HG02571 (cell line): ENCODE measurements at regions not wholly inside any gene's neighbourhood (a gene's known extent, or its start where the extent isn't known, plus 50 kb on each side); places are given as distances from the start of the nearest gene placed in this dataset.

Experiments
- ATAC-seq: cut with Tn5 transposase; IDR thresholded peaks from one replicate; pipeline ENCODE4 v1.9.1; 2021; ENCODE audit warnings: mild to moderate bottlenecking, moderate library complexity; ENCODE audit not compliant: unreplicated experiment

DNA sequence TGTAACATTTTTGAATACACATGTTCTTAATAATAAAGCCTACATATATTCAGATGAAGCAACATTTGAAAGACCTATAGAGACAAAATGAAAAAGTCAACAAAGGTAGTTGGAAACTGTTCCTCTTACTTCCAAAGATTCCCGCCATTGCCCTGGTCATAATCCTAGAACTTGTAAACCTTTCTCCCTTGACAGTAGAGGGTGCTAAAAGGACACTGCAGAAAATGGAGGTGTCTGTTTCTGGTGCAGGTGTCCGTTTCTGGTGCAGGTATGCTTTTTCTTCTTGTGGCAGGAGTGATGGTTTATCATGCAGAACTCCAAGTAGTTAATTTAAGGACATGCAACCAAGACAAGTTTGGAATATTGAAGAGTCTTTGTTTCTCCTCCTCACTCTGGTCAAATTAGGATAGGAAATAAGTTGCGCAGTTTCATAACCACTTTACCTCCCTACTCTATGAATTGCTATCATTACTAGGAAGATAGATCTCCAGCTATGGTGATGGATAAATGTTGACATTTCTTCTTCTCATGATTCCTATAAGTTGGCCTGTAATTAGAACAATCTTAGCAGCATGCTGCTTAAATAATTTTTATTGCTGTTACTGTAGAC, 56.0 kb upstream of the FAM174A start:
- ATAC-seq: no peak

DNA sequence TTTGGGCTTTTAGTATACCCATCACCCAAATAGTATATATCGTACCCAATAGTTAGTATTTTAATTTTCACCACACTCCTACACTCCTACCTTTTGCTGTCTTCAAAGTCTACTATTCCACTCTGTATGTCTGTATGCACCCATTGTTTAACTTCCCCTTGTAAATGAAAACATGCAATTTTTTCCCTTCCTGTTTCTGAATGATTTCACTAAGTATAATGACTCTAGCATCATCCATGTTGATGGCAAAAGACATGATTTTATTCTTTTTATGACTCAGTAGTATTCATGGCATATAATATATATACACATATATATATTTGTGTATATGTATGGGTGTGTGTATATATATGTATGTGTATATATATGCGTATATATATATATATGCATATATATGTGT, 63.1 kb upstream of the FAM174A start:
- ATAC-seq: no peak

DNA sequence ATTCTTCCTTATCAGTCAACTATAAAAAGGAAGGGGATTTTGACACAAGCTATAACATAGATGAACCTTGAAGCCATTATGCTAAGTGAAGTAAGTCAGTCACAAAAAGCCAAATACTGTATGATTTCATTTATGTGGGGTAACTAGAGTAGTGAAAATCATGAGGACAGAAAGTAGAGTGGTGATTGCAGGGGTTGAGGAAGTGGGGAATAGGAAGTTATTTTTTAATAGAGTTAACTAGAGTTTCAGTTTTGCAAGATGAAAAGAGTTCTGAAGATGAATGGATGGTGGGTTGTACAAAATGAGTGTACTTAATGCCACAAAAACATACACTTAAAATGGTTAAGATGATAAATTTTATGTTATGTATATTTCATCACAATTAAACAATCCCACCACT, 65.4 kb upstream of the FAM174A start:
- ATAC-seq: peak; percentile 53

DNA sequence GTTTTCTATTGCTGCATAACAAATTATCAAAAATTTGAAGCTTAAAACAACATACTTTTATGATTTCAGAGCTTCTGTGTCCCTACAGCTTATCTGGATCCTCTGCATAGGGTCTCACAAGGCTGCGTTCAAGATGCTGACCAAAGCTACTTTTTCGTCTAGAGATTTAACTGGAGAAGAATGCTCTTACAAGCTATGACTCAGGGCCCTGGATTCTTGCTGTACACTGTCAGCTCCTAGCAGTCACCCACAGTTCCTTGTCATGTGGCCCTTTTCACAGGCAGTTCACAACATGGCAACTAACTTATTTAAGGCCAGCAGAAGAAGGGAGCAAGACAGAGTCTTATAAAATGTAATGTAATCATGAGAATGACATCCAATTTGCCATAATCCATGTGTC, 70.8 kb upstream of the FAM174A start:
- no peak for ATAC-seq

DNA sequence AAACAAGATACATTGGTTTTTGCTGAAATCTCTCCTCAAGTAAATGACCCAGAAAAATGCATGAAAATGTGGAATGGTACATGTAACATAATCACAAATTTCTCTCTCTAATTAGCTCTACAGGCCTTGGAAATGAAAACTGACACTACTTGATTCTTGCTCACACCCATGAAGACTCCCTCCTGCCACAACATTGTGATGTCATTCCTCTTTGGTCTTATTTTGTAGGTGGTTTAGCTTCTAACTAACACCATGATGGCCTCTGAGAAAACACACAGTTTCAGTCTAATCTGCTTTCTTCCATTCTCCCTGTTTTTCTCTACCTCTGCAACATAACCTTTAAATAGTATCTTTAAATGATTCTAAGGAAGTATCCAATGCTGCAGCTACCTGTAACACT, 78.6 kb upstream of the FAM174A start:
- ATAC-seq: no peak

DNA sequence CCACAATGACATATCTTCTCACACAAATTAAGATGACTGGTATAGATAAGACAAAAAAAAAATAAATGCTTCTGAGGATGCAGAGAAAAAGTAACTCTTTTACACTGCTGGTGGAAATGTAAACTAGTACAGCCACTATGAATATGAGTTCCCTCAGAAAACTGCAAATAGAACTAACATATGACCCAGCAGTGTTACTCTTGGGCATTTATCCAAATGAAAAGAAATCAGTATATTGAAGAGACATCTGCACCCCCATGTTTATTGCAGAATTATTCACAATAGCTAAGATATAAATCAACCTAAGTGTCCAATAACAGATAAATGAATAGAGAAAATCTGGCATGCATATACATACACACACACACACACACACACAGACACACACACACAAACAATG, 83.0 kb upstream of the FAM174A start:
- ATAC-seq: no peak

DNA sequence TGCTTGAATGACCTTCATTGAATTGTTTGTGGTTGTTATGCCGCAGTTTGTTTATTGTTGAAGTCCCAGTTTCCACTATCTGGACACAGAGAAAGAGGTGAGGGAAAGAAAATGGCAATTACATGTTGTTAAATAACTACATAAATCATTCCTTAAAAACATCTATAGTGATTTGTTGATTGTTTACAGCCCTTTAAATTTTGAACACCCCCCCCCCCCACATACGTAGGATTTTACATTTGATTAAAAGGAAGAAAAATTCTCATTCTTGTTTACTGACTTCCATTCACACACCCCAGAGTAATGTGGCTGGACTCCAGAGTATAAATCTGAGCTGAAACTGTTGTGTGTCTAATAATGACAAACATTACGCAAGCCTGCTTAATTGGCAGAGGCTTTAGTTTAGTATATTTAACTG, 87.1 kb upstream of the FAM174A start:
- ATAC-seq: no peak

DNA sequence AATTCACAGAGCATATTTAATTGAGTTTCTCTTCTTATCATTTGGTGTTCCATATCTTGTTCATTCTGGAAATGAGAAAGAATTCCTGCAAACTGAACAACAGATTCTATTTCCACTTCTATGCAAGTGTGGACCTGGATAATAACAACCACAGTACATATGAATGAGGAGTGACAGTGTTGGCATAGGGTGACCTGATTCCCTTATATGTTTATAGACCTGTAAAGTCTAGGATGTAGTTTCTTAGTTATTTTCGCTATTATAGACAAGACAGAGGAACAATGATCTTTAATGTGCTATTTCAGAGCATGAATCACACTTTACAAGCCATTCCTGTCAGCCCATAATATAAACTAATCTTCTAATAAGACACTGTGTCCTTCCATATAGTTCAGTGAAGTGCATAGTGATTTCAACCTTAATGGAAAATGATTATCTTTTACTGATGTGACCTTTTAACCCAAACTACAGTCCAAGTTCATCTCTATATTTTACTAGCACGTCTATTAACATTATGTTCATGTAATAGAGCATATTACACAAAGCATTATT, 88.2 kb upstream of the FAM174A start:
- ATAC-seq: no peak

DNA sequence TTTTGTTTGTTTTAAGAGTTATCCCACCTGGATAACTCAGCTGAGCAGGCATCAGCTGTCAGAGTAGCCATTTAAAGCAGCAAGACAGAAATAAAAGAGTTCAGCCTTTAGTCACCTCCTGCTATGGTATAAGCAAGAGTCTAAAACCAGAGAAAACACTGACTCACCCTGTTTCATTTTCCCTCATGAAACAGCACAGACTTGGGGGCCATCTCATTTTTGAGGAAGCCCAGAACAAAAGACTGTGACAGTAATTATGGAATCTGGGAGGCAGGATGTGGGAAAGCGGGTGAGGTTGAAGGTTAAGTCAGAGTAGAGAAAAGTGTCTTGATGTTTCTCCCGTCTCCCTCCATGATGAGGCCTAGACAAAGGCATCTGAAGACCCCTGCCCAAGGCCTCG, 90.2 kb upstream of the FAM174A start:
- no peak for ATAC-seq

DNA sequence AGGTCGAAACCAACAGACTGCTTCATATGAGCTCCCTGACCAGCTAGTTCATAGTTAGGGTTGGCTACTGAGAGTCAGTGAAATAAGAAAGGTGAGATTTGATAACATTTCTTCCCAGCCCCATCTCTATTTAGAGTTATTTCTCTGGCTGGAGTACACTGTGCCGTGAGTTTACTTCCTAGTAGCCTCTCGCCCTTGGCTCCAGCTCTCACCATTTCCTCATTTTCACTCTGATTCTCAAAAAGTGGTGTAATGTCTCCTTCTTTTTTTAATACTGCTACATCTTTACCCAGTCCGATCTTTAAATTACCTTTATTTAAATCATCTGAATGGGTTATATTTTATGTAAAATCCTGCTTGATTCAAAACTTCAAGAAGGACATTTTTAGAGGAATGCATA, 100.4 kb upstream of the FAM174A start:
- no peak for ATAC-seq

DNA sequence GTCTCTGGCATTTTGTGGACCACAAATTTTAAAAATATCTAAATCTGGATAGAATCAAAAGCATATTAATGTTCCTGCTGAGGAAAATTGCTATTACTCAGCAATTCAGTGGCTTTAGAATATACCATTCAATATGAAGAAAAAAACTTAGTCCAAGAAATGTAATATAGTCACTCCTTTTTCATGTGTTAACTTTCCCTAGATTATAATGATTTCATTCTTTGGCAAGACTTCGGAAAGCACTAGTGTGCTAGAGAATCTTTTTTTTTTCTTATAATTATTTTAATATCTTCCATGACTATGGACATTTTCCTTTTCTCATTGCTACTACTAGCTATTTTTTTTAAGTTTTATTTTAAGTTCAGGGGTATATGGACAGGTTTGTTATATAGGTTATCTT, 102.4 kb upstream of the FAM174A start:
- no peak for ATAC-seq

DNA sequence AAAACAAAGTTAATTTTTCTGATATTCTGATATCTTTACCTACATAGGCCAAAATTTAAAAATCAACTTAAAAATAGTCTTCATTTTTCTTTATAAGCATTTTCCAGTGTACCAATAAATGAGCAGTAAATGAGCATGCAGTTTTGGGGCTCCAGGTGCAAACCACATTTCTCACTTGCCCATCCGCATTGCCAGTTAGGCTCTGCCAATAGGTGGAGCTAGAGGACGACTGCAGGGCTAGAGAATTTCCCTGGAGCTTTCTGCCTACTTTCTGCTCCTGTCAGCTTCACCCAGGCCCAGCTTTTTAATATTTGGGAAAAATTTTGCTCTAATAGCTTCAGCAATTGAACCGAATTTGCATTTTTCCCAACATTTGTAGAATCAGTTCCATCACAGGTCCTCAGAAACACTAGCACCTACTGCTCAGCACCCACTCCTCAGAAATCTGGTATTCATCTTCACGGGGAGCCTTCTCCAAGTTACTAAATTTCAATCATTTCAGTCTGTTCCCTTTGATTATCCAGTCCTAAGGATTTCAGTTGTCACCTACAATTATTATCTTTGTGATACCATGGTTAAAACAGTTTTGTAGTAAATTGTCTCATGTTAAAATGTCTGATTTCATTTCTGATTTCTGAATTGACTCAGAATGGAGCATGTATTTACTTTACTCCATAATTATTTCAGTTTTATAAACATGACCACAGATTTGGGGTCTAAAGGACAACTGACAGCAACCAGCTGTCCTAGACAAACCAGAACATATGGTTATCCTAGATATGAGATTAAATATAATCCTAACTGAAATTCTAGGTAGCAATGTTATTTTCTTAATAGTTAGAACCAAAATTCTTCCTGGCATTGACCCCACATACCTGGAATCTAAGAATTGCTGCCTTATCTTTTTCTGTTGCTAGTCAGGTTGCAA, 104.6 kb upstream of the FAM174A start:
- ATAC-seq: peak; percentile 85

DNA sequence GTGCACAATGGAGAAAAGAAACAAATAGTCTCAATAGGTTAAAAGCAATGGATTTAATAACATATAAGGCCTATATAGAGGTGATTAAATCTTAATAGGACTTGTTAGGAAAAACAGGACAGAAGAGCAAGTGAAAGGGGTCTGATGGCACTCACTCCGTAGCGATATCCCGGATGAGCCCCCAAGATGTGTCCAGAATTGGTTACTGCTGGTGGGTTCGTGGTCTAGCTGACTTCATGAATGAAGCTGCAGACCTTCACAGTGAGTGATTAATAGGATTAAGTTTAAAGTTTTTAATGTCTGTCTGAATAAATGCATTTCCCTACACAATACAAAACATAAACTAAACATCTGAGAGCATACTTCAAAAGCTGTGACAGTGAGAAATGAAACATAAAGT, 110.4 kb upstream of the FAM174A start:
- ATAC-seq: no peak

DNA sequence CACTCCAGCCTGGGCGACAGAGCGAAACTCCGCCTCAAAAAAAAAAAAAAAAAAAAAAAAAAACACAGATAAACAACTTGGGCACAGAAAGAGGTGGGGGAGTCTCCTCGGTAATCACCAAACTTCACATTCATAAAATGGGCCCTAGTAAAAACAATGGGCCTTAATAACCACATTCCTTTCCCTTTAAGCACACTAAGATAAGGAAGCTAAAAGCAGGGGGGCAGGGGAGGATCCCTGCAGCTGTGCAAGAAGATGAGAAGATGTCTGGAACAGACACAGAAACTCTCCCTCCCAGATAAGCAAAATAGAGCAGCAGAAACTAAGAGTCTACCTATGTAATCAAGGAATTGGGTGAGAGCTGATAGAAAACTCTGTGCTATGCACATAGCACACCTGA, 111.2 kb upstream of the FAM174A start:
- ATAC-seq: no peak

DNA sequence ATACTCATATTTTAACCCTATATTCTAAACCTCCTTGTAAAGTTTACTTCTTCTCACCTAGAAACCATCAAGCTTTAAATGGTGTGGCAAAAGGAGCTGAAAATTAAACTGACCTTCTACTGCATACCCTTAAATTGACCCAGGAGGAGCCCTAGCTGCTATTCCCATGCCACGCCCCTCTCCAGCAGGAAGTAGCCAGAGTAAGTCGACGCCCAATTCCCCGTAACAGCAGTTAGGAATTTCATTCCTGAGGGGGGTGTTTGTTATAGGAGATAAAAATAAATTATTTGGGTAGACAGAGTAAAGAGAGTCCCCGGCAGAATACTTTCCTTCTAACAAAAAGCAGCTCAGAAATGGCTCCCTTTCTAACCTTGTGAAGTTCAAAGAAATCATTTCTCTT, 111.8 kb upstream of the FAM174A start:
- ATAC-seq: no peak

DNA sequence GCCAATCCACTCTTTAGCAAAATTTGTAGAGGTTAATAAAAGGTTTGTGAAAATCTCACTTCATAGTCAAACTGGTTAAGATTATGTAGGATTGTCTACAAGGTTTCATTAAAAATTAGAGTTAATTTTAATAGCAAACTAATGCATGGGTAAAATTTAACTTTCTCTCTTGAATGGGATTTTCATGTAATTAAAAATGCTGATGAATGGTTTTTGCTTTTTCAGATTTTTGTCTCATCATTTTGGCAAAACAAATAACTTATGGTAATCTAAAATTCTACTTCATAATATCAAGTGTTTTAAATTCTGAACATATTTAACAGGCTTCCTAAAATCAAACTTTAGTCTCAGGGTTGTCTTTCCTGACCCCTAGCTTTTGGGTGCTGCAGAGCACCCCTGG, 113.8 kb upstream of the FAM174A start:
- no peak for ATAC-seq

DNA sequence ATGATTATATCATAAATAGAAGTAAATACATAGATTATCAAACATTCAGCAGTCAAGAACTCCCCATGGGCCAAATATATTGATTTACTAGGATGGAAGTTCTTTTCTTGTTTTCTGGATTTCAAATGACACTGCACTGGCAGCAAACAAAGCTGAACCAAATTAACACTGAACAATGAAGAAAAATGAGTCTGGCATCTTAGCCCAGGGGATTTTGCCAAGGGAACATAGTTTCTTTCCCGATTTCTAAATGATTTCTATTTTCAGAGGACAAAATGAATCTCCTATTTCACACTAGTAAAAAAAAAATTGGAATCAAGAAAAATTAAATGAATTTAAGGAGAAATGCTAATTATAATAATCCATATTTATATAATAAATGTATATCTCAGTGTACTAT, 116.9 kb upstream of the FAM174A start:
- ATAC-seq: no peak

DNA sequence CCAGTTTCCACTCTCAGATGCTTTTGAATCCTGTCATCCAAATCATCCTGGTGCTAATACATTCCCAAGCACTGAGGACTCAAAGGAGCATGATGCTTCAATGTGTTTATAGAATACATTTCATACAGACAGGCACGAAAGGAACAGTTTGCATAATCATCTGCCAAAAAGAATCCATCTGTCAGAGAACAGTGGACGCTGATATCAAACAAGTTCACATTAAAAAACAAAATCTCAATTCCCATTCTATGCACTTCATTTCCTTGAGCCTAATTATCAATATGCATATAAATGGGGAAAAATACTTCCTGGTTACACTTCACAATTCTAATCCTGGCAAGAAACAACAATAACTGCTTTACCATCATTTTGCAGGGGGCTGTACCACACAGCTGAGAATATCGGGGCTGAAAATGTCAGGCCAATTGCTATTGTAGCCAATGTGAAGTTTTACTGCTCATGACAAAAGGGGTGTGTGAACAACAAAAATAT, 125.5 kb upstream of the FAM174A start:
- no peak for ATAC-seq

DNA sequence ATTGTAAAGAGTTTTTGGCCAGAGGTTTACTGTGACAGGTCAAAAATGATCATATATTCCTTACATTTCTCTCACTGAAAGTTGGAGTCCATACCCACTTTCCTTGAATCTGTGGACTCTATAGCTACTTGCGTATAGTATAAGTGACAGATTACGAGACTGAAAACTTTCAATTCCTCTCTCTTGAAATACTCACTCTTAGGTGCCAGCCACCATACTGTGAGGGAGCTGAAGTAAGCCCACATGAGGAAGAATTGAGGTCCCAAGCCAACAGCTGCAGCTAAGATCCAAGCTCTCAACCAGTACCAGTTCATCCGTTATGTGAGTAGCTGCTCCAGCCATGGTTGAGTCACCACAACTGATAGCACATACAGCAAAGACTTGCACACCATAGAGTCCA, 128.1 kb upstream of the FAM174A start:
- ATAC-seq: no peak

DNA sequence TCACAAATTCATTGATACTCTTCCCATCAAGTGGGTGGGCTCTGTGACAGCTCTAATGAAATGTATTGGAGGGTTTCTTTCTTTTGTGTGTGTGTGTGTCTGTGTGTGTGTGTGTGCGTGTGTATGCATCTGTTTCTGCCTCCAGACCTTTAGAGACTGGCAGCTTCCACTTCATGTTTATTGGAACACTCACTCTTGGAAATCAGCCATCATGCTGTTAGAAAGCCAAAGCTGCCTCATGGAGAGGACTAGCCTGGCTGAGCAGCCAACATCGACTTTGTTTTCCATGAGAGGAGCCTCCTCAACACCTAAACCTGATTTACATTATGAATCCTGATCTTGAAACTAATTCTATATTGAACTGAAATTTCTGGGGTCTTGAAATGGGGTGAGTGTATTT, 128.5 kb upstream of the FAM174A start:
- ATAC-seq: no peak

DNA sequence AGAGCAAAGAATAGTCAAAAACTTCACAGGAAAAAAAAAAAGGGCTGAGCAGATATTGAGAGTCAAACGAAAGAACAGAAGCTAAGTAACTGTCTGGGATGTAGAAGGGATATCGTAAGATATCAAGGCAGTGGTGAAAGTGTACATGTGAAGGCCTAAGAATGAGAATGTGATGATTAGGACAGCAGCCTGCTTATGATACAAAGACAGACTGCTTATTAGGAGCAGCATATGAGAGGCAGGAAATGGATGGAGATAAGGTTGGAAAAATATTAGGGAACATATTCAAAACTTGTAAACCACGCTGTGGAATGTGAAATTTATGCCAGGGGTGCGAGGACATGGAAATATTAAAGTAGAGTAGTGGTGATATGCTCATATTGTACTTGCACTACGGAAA, 133.1 kb upstream of the FAM174A start:
- ATAC-seq: no peak

DNA sequence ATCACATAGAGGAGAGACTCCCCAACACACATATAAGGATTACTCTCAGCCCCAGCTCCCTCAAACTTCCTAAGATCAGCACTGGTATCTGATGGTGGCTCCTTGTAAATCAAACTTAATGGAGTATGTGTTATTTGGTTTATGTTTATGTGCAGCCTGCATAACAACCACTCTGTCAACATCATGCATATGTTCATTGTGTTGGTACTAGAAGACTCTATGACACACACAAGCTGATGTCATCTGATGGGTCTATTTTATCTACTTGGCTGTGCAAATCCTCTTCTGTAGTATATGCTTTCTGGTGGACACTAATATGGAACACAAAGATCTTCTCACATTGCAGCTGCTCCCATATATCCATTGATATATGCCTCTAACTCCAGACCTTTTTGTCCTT, 134.0 kb upstream of the FAM174A start:
- no peak for ATAC-seq
